CD4-positive, alpha-beta memory T cell (primary cell): ENCODE measurements at regions not wholly inside any gene's neighbourhood (a gene's known extent, or its start where the extent isn't known, plus 50 kb on each side); places are given as distances from the start of the nearest gene placed in this dataset.

ENCODE experiments used
- CTCF ChIA-PET: fragments of 350-600 bp; sonication (Branson Sonifier 250); formaldehyde crosslinking; loops from one replicate; lab custom pipeline; 2021; ENCODE audit warnings: inconsistent platforms; ENCODE audit not compliant: partially characterized antibody; lab: Charles Lee
- POLR2A ChIA-PET: fragments of 350-600 bp; sonication (Branson Sonifier 250); formaldehyde crosslinking; loops from one replicate; lab custom pipeline; 2021; ENCODE audit not compliant: partially characterized antibody; lab: Charles Lee
- DNase-seq, 5 donors: peaks; one replicate each; pipeline versions ENCODE4 v3.0.0 to v3.0.0-alpha.2; 2020 to 2022; ENCODE audit warnings: mixed read lengths in 1 of 5
- H3K27ac ChIP-seq: one replicate; pipeline ENCODE4 v1.7.0; 2013; ENCODE audit warnings: low read depth, low read length
- H3K27me3 ChIP-seq: 2 replicates; pipeline ENCODE4 v1.7.0; 2013; ENCODE audit warnings: mild to moderate bottlenecking, low read length, moderate library complexity; ENCODE audit not compliant: insufficient read depth
- H3K36me3 ChIP-seq: 2 replicates; pipeline ENCODE4 v1.7.0; 2013; ENCODE audit warnings: mild to moderate bottlenecking, low read length, moderate library complexity; ENCODE audit not compliant: insufficient read depth
- H3K4me1 ChIP-seq: 2 replicates; pipeline ENCODE4 v1.7.0; 2013; ENCODE audit warnings: mild to moderate bottlenecking, low read length, moderate library complexity; ENCODE audit not compliant: insufficient read depth
- H3K4me3 ChIP-seq, 2 donors: one replicate each; pipeline ENCODE4 v1.7.0; 2013; ENCODE audit warnings: low read length in 2 of 2, mild to moderate bottlenecking in 1 of 2
- H3K9me3 ChIP-seq, 2 donors: one replicate each; pipeline ENCODE4 v1.7.0; 2013; ENCODE audit warnings: low read length in 2 of 2, control low read depth in 1 of 2; ENCODE audit not compliant: control insufficient read depth in 1 of 2
- H3K27ac Mint-ChIP-seq, 7 donors: one replicate each; pipeline ENCODE4 v1.8.0; 2020 to 2021; ENCODE audit warnings: mixed read lengths in 7 of 7, mild to moderate bottlenecking in 6 of 7, inconsistent platforms in 3 of 7, moderate library complexity in 3 of 7
- H3K27me3 Mint-ChIP-seq, 2 donors: one replicate each; pipeline ENCODE4 v1.8.0; 2020 to 2021; ENCODE audit warnings: mixed read lengths in 2 of 2
- H3K36me3 Mint-ChIP-seq, 2 donors: one replicate each; pipeline ENCODE4 v1.8.0; 2020 to 2021; ENCODE audit warnings: mixed read lengths in 2 of 2, inconsistent platforms in 1 of 2, mild to moderate bottlenecking in 1 of 2
- H3K4me1 Mint-ChIP-seq, 4 donors: one replicate each; pipeline ENCODE4 v1.8.0; 2020 to 2021; ENCODE audit warnings: mixed read lengths in 4 of 4, mild to moderate bottlenecking in 1 of 4
- H3K4me3 Mint-ChIP-seq, 8 donors: one replicate each; pipeline ENCODE4 v1.8.0; 2020 to 2021; ENCODE audit warnings: mixed read lengths in 8 of 8, mild to moderate bottlenecking in 7 of 8, moderate library complexity in 6 of 8, inconsistent platforms in 3 of 8
- H3K9me3 Mint-ChIP-seq, 8 donors: one replicate each; pipeline ENCODE4 v1.8.0; 2020 to 2021; ENCODE audit warnings: mixed read lengths in 8 of 8, mild to moderate bottlenecking in 5 of 8, inconsistent platforms in 3 of 8, moderate library complexity in 1 of 8
- intact Hi-C: fragments of 100-400 bp; cut with micrococcal nuclease; formaldehyde crosslinking; loops from one replicate; pipeline ENCODE4 v1.15.1; 2023

GRCh38 chr16:79272141-79272577, 328.4 kb downstream of the MAF start:
- ChIA-PET CTCF (interaction anchor here (0.7 to 8.7 kb wide), 13 partner anchors 9 to 330 kb away, joined by 3 to 109 read pairs (median 5); no protein-coding TSS in a partner anchor), POLR2A (interaction anchor here (0.7 to 9.0 kb wide), 16 partner anchors 8 to 498 kb away, joined by 3 to 146 read pairs (median 4); partner anchors contain the start of gene MAF)
- intact Hi-C loops = loop anchor here (1.0 to 10.0 kb wide), 7 partner anchors 11 to 565 kb away; partner anchors contain the start of gene MAF
- H3K27me3 ChIP-seq = no peaks in the 10 kb centered on the region
- peak overlapping the region; percentile 27 to 44 for H3K4me3 ChIP-seq
- H3K4me1 ChIP-seq = peaks cover 71% of the 10 kb centered on the region
- peaks cover 62 to 89% (median 76%) of the 10 kb centered on the region in 4 donors for H3K4me1 Mint-ChIP-seq
- no peaks in the 10 kb centered on the region for H3K36me3 ChIP-seq
- peak overlapping the region; percentile 40 for H3K27ac ChIP-seq
- peak overlapping the region; percentile 82 to 90 (median 84) for H3K4me3 Mint-ChIP-seq
- DNase-seq = peak; percentile 75 to 84 (median 80)
- H3K9me3 ChIP-seq = no peaks in the 10 kb centered on the region
- H3K27ac Mint-ChIP-seq = peak overlapping the region; percentile 89 to 94 (median 91)
- no peaks in the 10 kb centered on the region for H3K9me3 Mint-ChIP-seq
- H3K36me3 Mint-ChIP-seq = no peaks in the 10 kb centered on the region
- peaks cover 0 to under 1% of the 10 kb centered on the region in 2 donors for H3K27me3 Mint-ChIP-seq

- peak overlapping the region; percentile 89 to 94 (median 91) for H3K27ac Mint-ChIP-seq
- Histone ChIP-seq H3K4me1 (peaks cover 71% of the 10 kb centered on the region), H3K27ac (peak overlapping the region; percentile 40), H3K9me3 (no peaks in the 10 kb centered on the region), H3K27me3 (no peaks in the 10 kb centered on the region), H3K4me3 (peak overlapping the region in 1 of 2 donors; percentile 44), H3K36me3 (no peaks in the 10 kb centered on the region)
- intact Hi-C loops = loop anchor here (5.0 to 10.0 kb wide), 4 partner anchors 113 to 564 kb away; no protein-coding TSS in a partner anchor
- peaks cover 0 to 2% of the 10 kb centered on the region in 2 donors for H3K27me3 Mint-ChIP-seq
- H3K4me3 Mint-ChIP-seq = peak overlapping the region; percentile 82 to 90 (median 84)
- ChIA-PET CTCF (interaction anchor here (0.7 to 8.7 kb wide), 14 partner anchors 9 to 330 kb away, joined by 3 to 109 read pairs (median 5); no protein-coding TSS in a partner anchor), POLR2A (interaction anchor here (0.7 to 9.0 kb wide), 15 partner anchors 9 to 375 kb away, joined by 3 to 146 read pairs (median 4); partner anchors contain the start of gene MAF)
- peaks cover 67 to 89% (median 79%) of the 10 kb centered on the region in 4 donors for H3K4me1 Mint-ChIP-seq
- no peaks in the 10 kb centered on the region for H3K36me3 Mint-ChIP-seq
- no peaks in the 10 kb centered on the region for H3K9me3 Mint-ChIP-seq
- no peak for DNase-seq
These were observed 329.0 kb downstream of the MAF start for GRCh38 chr16:79271583-79271982.

GRCh38 chr16:79270011-79270410, 330.5 kb downstream of the MAF start:
- DNase-seq = no peak
- Histone ChIP-seq H3K27me3 (no peaks in the 10 kb centered on the region), H3K4me1 (peaks cover 70% of the 10 kb centered on the region), H3K36me3 (no peaks in the 10 kb centered on the region), H3K9me3 (no peaks in the 10 kb centered on the region), H3K27ac (no peak overlapping the region), H3K4me3 (no peak overlapping the region)
- ChIA-PET CTCF (interaction anchor here (1.1 to 8.7 kb wide), 7 partner anchors 10 to 332 kb away, joined by 5 to 109 read pairs (median 17); no protein-coding TSS in a partner anchor), POLR2A (interaction anchor here (0.9 to 9.0 kb wide), 9 partner anchors 9 to 331 kb away, joined by 3 to 146 read pairs (median 6); partner anchors contain the start of gene MAF)
- intact Hi-C loops = loop anchor here (5.0 to 10.0 kb wide), 4 partner anchors 115 to 563 kb away; no protein-coding TSS in a partner anchor
- no peaks in the 10 kb centered on the region for H3K36me3 Mint-ChIP-seq
- no peaks in the 10 kb centered on the region for H3K9me3 Mint-ChIP-seq
- peak overlapping the region in 5 of 8 donors; percentile 47 to 88 (median 83) for H3K4me3 Mint-ChIP-seq
- H3K27ac Mint-ChIP-seq = peak overlapping the region; percentile 81 to 96 (median 91)
- H3K27me3 Mint-ChIP-seq = peaks cover 0 to 2% of the 10 kb centered on the region in 2 donors
- H3K4me1 Mint-ChIP-seq = peaks cover 63 to 86% (median 70%) of the 10 kb centered on the region in 4 donors

- no peaks in the 10 kb centered on the region for H3K27me3 ChIP-seq
- POLR2A ChIA-PET = interaction anchor here (0.8 to 9.0 kb wide), 9 partner anchors 9 to 332 kb away, joined by 3 to 146 read pairs (median 6); partner anchors contain the start of gene MAF
- H3K9me3 ChIP-seq = no peaks in the 10 kb centered on the region
- peak in 4 of 5 donors; percentile 43 to 74 (median 57) for DNase-seq
- Mint-ChIP-seq H3K36me3 (no peaks in the 10 kb centered on the region), H3K4me1 (peaks cover 63 to 81% (median 68%) of the 10 kb centered on the region in 4 donors), H3K9me3 (no peaks in the 10 kb centered on the region), H3K27ac (peak overlapping the region; percentile 81 to 96 (median 91)), H3K27me3 (peaks cover 0 to 2% of the 10 kb centered on the region in 2 donors), H3K4me3 (peak overlapping the region; percentile 67 to 88 (median 79))
- H3K36me3 ChIP-seq = no peaks in the 10 kb centered on the region
- CTCF ChIA-PET = interaction anchor here (1.0 to 8.7 kb wide), 7 partner anchors 9 to 333 kb away, joined by 3 to 109 read pairs (median 17); partner anchors contain the start of gene MAF
- intact Hi-C loops = loop anchor here (1.0 kb wide), 1 partner anchor 9 kb away; no protein-coding TSS in a partner anchor
- H3K4me3 ChIP-seq = peak overlapping the region in 1 of 2 donors; percentile 5
- H3K27ac ChIP-seq = no peak overlapping the region
- H3K4me1 ChIP-seq = peaks cover 70% of the 10 kb centered on the region
These were observed 331.2 kb downstream of the MAF start for GRCh38 chr16:79269211-79269863.

- intact Hi-C loops = no loop called here
- H3K36me3 Mint-ChIP-seq = no peaks in the 10 kb centered on the region
- DNase-seq = no peak
- CTCF ChIA-PET = interaction anchor here (1.4 to 8.7 kb wide), 3 partner anchors 12 to 332 kb away, joined by 4 to 109 read pairs (median 28); partner anchors contain the start of gene MAF
- H3K9me3 Mint-ChIP-seq = no peaks in the 10 kb centered on the region
- H3K4me3 Mint-ChIP-seq = peak overlapping the region in 7 of 8 donors; percentile 25 to 88 (median 69)
- no peaks in the 10 kb centered on the region for H3K36me3 ChIP-seq
- no peak overlapping the region for H3K4me3 ChIP-seq
- H3K4me1 Mint-ChIP-seq = peaks cover 55 to 74% (median 59%) of the 10 kb centered on the region in 4 donors
- H3K27me3 Mint-ChIP-seq = peaks cover 0 to 2% of the 10 kb centered on the region in 2 donors
- H3K9me3 ChIP-seq = no peaks in the 10 kb centered on the region
- peak overlapping the region; percentile 31 to 96 (median 69) for H3K27ac Mint-ChIP-seq
- H3K27me3 ChIP-seq = no peaks in the 10 kb centered on the region
- H3K4me1 ChIP-seq = peaks cover 62% of the 10 kb centered on the region
- POLR2A ChIA-PET = interaction anchor here (0.8 to 9.0 kb wide), 6 partner anchors 11 to 350 kb away, joined by 3 to 146 read pairs (median 26); partner anchors contain the start of gene MAF
- H3K27ac ChIP-seq = no peak overlapping the region
These were observed 332.8 kb downstream of the MAF start for GRCh38 chr16:79267781-79268180.

- H3K9me3 ChIP-seq = no peaks in the 10 kb centered on the region
These were observed 333.4 kb downstream of the MAF start for GRCh38 chr16:79267146-79267545.

More at GRCh38 chr16:79267146-79267545, 333.4 kb downstream of the MAF start:
- H3K27ac ChIP-seq = no peak overlapping the region
- intact Hi-C loops = no loop called here
- Mint-ChIP-seq H3K4me3 (peak overlapping the region in 5 of 8 donors; percentile 23 to 80 (median 69)), H3K9me3 (no peaks in the 10 kb centered on the region), H3K36me3 (no peaks in the 10 kb centered on the region), H3K27ac (peak overlapping the region in 5 of 7 donors; percentile 54 to 91 (median 81)), H3K4me1 (peaks cover 50 to 73% (median 54%) of the 10 kb centered on the region in 4 donors), H3K27me3 (peaks cover 0 to 2% of the 10 kb centered on the region in 2 donors)
- ChIA-PET POLR2A (interaction anchor here (1.2 to 9.0 kb wide), 4 partner anchors 12 to 350 kb away, joined by 3 to 146 read pairs (median 76); partner anchors contain the start of gene MAF), CTCF (interaction anchor here (1.4 to 8.7 kb wide), 3 partner anchors 13 to 333 kb away, joined by 4 to 109 read pairs (median 28); partner anchors contain the start of gene MAF)
- peaks cover 55% of the 10 kb centered on the region for H3K4me1 ChIP-seq
- DNase-seq = no peak
- no peaks in the 10 kb centered on the region for H3K36me3 ChIP-seq
- no peaks in the 10 kb centered on the region for H3K27me3 ChIP-seq
- no peak overlapping the region for H3K4me3 ChIP-seq
